ENCODE measurements at regions not wholly inside any gene's neighbourhood (a gene's known extent, or its start where the extent isn't known, plus 50 kb on each side); places are given as distances from the start of the nearest gene placed in this dataset.

GRCh38 chr4:45638641-45639040, 485.2 kb downstream of the GABRG1 start:
- no peak for DNase-seq (ENCODE audit: low read depth, low spot score)
- Mint-ChIP-seq H3K9me3 (no peaks in the 10 kb centered on the region), H3K27ac (ENCODE audit: unreplicated experiment) (no peak overlapping the region), H3K4me3 (no peak overlapping the region), H3K36me3 (ENCODE audit: low read depth) (no peaks in the 10 kb centered on the region), H3K27me3 (ENCODE audit: low read depth) (no peaks in the 10 kb centered on the region), H3K4me1 (no peaks in the 10 kb centered on the region)
- TF ChIP-seq CTCF (conservative IDR thresholded peaks at IDR 0.05), result no peak

GRCh38 chr4:45636175-45636574, 487.7 kb downstream of the GABRG1 start:
- no peak for DNase-seq (ENCODE audit: low read depth, low spot score)
- Mint-ChIP-seq H3K4me3 (no peak overlapping the region), H3K4me1 (no peaks in the 10 kb centered on the region), H3K36me3 (ENCODE audit: low read depth) (no peaks in the 10 kb centered on the region), H3K27me3 (ENCODE audit: low read depth) (no peaks in the 10 kb centered on the region), H3K27ac (ENCODE audit: unreplicated experiment) (no peak overlapping the region), H3K9me3 (no peaks in the 10 kb centered on the region)
- no peak for TF ChIP-seq CTCF (conservative IDR thresholded peaks at IDR 0.05)

- H3K4me3 Mint-ChIP-seq, result no peak overlapping the region
- H3K9me3 Mint-ChIP-seq, result no peaks in the 10 kb centered on the region
- TF ChIP-seq CTCF (conservative IDR thresholded peaks at IDR 0.05), result no peak
- no peaks in the 10 kb centered on the region for H3K4me1 Mint-ChIP-seq
- H3K27ac Mint-ChIP-seq (ENCODE audit: unreplicated experiment), result no peak overlapping the region
- no peaks in the 10 kb centered on the region for H3K27me3 Mint-ChIP-seq (ENCODE audit: low read depth)
- no peaks in the 10 kb centered on the region for H3K36me3 Mint-ChIP-seq (ENCODE audit: low read depth)
- DNase-seq (ENCODE audit: low read depth, low spot score), result no peak
Measured at GRCh38 chr4:45629717-45630116, 494.1 kb downstream of the GABRG1 start.

GRCh38 chr4:45621971-45622370, 501.9 kb downstream of the GABRG1 start:
- Mint-ChIP-seq H3K36me3 (ENCODE audit: low read depth) (no peaks in the 10 kb centered on the region), H3K27ac (ENCODE audit: unreplicated experiment) (no peak overlapping the region), H3K4me1 (no peaks in the 10 kb centered on the region), H3K27me3 (ENCODE audit: low read depth) (no peaks in the 10 kb centered on the region), H3K4me3 (no peak overlapping the region), H3K9me3 (no peaks in the 10 kb centered on the region)
- no peak for DNase-seq (ENCODE audit: low read depth, low spot score)
- TF ChIP-seq CTCF (conservative IDR thresholded peaks at IDR 0.05), result no peak

- no peak for DNase-seq (ENCODE audit: low read depth, low spot score)
- Mint-ChIP-seq H3K27me3 (ENCODE audit: low read depth) (no peaks in the 10 kb centered on the region), H3K27ac (ENCODE audit: unreplicated experiment) (no peak overlapping the region), H3K36me3 (ENCODE audit: low read depth) (no peaks in the 10 kb centered on the region), H3K9me3 (no peaks in the 10 kb centered on the region), H3K4me3 (no peak overlapping the region), H3K4me1 (no peaks in the 10 kb centered on the region)
- no peak for TF ChIP-seq CTCF (conservative IDR thresholded peaks at IDR 0.05)
Measured at GRCh38 chr4:45620808-45621207, 503.0 kb downstream of the GABRG1 start.
